GM12864 (cell line): ENCODE measurements at regions not wholly inside any gene's neighbourhood (a gene's known extent, or its start where the extent isn't known, plus 50 kb on each side); places are given as distances from the start of the nearest gene placed in this dataset.

Experiments used
- DNase-seq: peaks from one replicate; pipeline ENCODE4 v3.0.0-alpha.2; 2011; ENCODE audit warnings: low read depth
- H3K4me3 ChIP-seq: 2 replicates; pipeline ENCODE4 v1.5.1; 2011; ENCODE audit warnings: mild to moderate bottlenecking, low read depth, low read length, control low read depth
- CTCF ChIP-seq: IDR thresholded peaks from 2 replicates; pipeline ENCODE4 v1.5.1; 2011; ENCODE audit warnings: low read depth, mild to moderate bottlenecking, moderate library complexity, low read length, control low read depth, inconsistent platforms; ENCODE audit errors: missing control alignments

GRCh38 chr10:128898916-128899195 lies 568.2 kb upstream of the MGMT start:
- DNase-seq: no peak
- no peak for TF ChIP-seq CTCF

GRCh38 chr10:128900456-128900855 lies 566.6 kb upstream of the MGMT start:
- no peak for DNase-seq
- no peak for TF ChIP-seq CTCF
- H3K4me3 ChIP-seq: no peak overlapping the region

More at GRCh38 chr10:128898916-128899195, 568.2 kb upstream of the MGMT start:
- H3K4me3 ChIP-seq: no peak overlapping the region

- no peak for DNase-seq
- TF ChIP-seq CTCF: no peak
- H3K4me3 ChIP-seq: no peak overlapping the region
Observed at GRCh38 chr10:128901236-128901635, 565.8 kb upstream of the MGMT start.

GRCh38 chr10:128902031-128902710 lies 564.9 kb upstream of the MGMT start:
- DNase-seq: no peak
- no peak overlapping the region for H3K4me3 ChIP-seq
- TF ChIP-seq CTCF: no peak

GRCh38 chr10:128907155-128907941 lies 559.7 kb upstream of the MGMT start:
- no peak for TF ChIP-seq CTCF
- no peak for DNase-seq
- H3K4me3 ChIP-seq: no peak overlapping the region

- no peak for TF ChIP-seq CTCF
- DNase-seq: peak; percentile 3
- no peak overlapping the region for H3K4me3 ChIP-seq
Observed at GRCh38 chr10:128908099-128908498, 558.9 kb upstream of the MGMT start.

GRCh38 chr10:128908499-128908898 lies 558.5 kb upstream of the MGMT start:
- TF ChIP-seq CTCF: no peak
- H3K4me3 ChIP-seq: no peak overlapping the region
- DNase-seq: no peak
